ENCODE measurements at regions not wholly inside any gene's neighbourhood (a gene's known extent, or its start where the extent isn't known, plus 50 kb on each side); places are given as distances from the start of the nearest gene placed in this dataset.
"Not testable (repeated sequence)": the region's sequence is repeated elsewhere in the genome, so short reads cannot be mapped to it uniquely, and the experiment has no call there.

GRCh38 chr6:74720923-74721322 is 484.9 kb downstream of the COL12A1 start:
- Histone ChIP-seq H3K4me1 (replicated peaks) (no peaks in the 10 kb centered on the region), H3K9me3 (no peaks in the 10 kb centered on the region), H3K27me3 (replicated peaks; ENCODE audit: insufficient read depth) (no peaks in the 10 kb centered on the region), H3K36me3 (no peaks in the 10 kb centered on the region), H3K27ac (no peak overlapping the region), H3K4me3 (no peak overlapping the region)
- intact Hi-C loops (cut with DNase I): no loop called here
- WGBS: 100% methylated on average over 1 of the region's 1 CpG
- TF ChIP-seq CTCF (IDR thresholded peaks at IDR 0.05): no peak
- no peak for TF ChIP-seq POLR2A (IDR thresholded peaks at IDR 0.05)
- no peak for TF ChIP-seq POLR2AphosphoS5 (IDR thresholded peaks at IDR 0.05)
- no peak for DNase-seq (ENCODE audit: low spot score)

- no peaks in the 10 kb centered on the region for H3K36me3 ChIP-seq
- intact Hi-C loops (cut with DNase I): no loop called here
- TF ChIP-seq CTCF (IDR thresholded peaks at IDR 0.05) (no peak), POLR2A (IDR thresholded peaks at IDR 0.05) (no peak), POLR2AphosphoS5 (IDR thresholded peaks at IDR 0.05) (no peak)
These were observed 488.3 kb downstream of the COL12A1 start for GRCh38 chr6:74717591-74717990.

GRCh38 chr6:74715355-74716085 is 490.3 kb downstream of the COL12A1 start:
- intact Hi-C loops (cut with DNase I): no loop called here
- H3K36me3 ChIP-seq: no peaks in the 10 kb centered on the region
- TF ChIP-seq POLR2AphosphoS5 (IDR thresholded peaks at IDR 0.05): no peak
- no peak for TF ChIP-seq POLR2A (IDR thresholded peaks at IDR 0.05)
- no peak for TF ChIP-seq CTCF (IDR thresholded peaks at IDR 0.05)
- DNase-seq (ENCODE audit: low spot score): no peak
- H3K4me1 ChIP-seq (replicated peaks): no peaks in the 10 kb centered on the region
- WGBS: 68% methylated on average over 1 of the region's 1 CpG
- H3K4me3 ChIP-seq: no peak overlapping the region
- H3K9me3 ChIP-seq: no peaks in the 10 kb centered on the region
- H3K27ac ChIP-seq: no peak overlapping the region
- H3K27me3 ChIP-seq (replicated peaks; ENCODE audit: insufficient read depth): no peaks in the 10 kb centered on the region

More at GRCh38 chr6:74717591-74717990, 488.3 kb downstream of the COL12A1 start:
- H3K4me1 ChIP-seq (replicated peaks): no peaks in the 10 kb centered on the region
- H3K9me3 ChIP-seq: no peaks in the 10 kb centered on the region
- H3K27me3 ChIP-seq (replicated peaks; ENCODE audit: insufficient read depth): no peaks in the 10 kb centered on the region
- no peak for DNase-seq (ENCODE audit: low spot score)
- no peak overlapping the region for H3K27ac ChIP-seq
- no peak overlapping the region for H3K4me3 ChIP-seq

DNA sequence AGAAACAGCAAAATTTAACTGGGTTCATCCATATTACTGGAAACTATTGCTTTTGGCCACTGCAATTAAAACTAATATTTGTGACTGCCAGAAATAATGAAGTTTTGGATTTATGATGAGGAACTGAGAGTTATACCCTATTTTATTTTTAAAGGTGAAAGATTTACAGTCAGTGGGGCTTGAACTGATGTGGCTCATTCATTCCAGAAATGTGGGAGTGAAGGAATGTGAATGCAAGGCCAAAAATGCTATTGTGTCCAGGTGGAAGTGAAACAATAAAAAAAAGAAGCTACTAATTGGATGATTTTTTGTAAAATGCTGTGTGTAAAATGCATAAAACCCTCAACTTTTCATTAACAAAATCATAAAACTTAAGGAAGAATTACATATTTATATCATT is 491.9 kb downstream of the COL12A1 start:
- no peak overlapping the region for H3K27ac ChIP-seq
- no peaks in the 10 kb centered on the region for H3K4me1 ChIP-seq (replicated peaks)
- intact Hi-C loops (cut with DNase I): no loop called here
- no peaks in the 10 kb centered on the region for H3K36me3 ChIP-seq
- no peaks in the 10 kb centered on the region for H3K9me3 ChIP-seq
- no peak for DNase-seq (ENCODE audit: low spot score)
- TF ChIP-seq POLR2A (IDR thresholded peaks at IDR 0.05) (no peak), CTCF (IDR thresholded peaks at IDR 0.05) (no peak), POLR2AphosphoS5 (IDR thresholded peaks at IDR 0.05) (no peak)
- no peaks in the 10 kb centered on the region for H3K27me3 ChIP-seq (replicated peaks; ENCODE audit: insufficient read depth)
- H3K4me3 ChIP-seq: no peak overlapping the region

DNA sequence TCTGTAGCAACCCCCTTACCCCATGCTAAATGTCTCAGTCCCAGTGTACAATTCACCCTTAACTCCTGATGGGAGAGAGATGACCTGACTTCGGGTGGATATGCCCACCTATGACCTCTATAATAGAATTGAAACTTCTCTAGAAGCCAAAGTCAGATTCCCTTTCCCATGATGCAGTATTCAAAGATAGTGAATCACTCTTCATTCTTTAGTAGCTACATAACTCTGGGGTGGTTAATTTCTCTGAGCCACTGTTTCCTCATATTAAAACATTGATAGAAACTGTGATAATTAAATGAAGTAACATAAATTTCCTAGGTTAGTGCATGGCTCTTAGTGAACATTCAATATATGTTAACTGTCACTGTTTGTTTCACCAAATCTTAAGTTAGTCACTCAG is 500.4 kb downstream of the COL12A1 start:
- TF ChIP-seq CTCF (IDR thresholded peaks at IDR 0.05): no peak
- TF ChIP-seq POLR2AphosphoS5 (IDR thresholded peaks at IDR 0.05): no peak
- no peak for TF ChIP-seq POLR2A (IDR thresholded peaks at IDR 0.05)
- Histone ChIP-seq H3K27me3 (replicated peaks; ENCODE audit: insufficient read depth) (no peaks in the 10 kb centered on the region), H3K4me1 (replicated peaks) (no peaks in the 10 kb centered on the region), H3K36me3 (no peaks in the 10 kb centered on the region), H3K9me3 (no peaks in the 10 kb centered on the region), H3K4me3 (no peak overlapping the region), H3K27ac (no peak overlapping the region)
- DNase-seq (ENCODE audit: low spot score): no peak
- 64% methylated on average over 1 of the region's 1 CpG for WGBS
- intact Hi-C loops (cut with DNase I): no loop called here

DNA sequence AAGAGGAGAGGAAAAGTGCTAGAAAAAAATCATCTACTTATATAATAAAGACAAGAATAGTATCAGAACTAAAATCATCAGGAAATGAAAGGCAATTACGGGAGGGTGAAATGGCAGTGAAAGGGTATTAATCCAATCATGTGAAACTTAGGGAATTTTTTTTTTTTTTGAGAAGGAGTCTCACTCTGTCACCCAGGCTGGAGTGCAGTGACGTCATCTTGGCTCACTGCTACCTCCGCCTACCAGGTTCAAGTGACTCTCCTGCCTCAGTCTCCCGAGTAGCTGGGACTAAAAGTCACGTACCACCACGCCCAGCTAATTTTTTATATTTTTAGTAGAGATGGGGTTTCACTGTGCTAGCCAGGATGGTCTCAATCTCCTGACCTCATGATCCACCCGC is 501.3 kb downstream of the COL12A1 start:
- H3K36me3 ChIP-seq; H3K4me1 ChIP-seq (replicated peaks); H3K9me3 ChIP-seq; DNase-seq (ENCODE audit: low spot score); H3K4me3 ChIP-seq; H3K27ac ChIP-seq; H3K27me3 ChIP-seq (replicated peaks; ENCODE audit: insufficient read depth); intact Hi-C loops (cut with DNase I): not testable (repeated sequence)
- 92% methylated on average over 7 of the region's 7 CpGs for WGBS
